Lower lobe of right lung (tissue), 2 donors: ENCODE measurements at regions not wholly inside any gene's neighbourhood (a gene's known extent, or its start where the extent isn't known, plus 50 kb on each side); places are given as distances from the start of the nearest gene placed in this dataset.

ENCODE experiments used
- ATAC-seq, 2 donors: fragments of 200-7000 bp; cut with Tn5 transposase; one replicate each; pipeline ENCODE4 v1.9.1; 2020 to 2022; ENCODE audit warnings: mild to moderate bottlenecking in 2 of 2, moderate library complexity in 2 of 2
- DNase-seq: peaks from one replicate; pipeline ENCODE4 v3.0.0-alpha.2; 2020
- H3K27ac ChIP-seq: fragments of 200-600 bp; one replicate; pipeline ENCODE4 v1.8.0; 2022
- H3K27me3 ChIP-seq: fragments of 200-600 bp; one replicate; pipeline ENCODE4 v1.8.0; 2022; ENCODE audit warnings: low read depth
- H3K36me3 ChIP-seq: fragments of 200-600 bp; one replicate; pipeline ENCODE4 v1.8.0; 2022; ENCODE audit warnings: mild to moderate bottlenecking
- H3K4me1 ChIP-seq: fragments of 200-600 bp; one replicate; pipeline ENCODE4 v1.8.0; 2022
- H3K4me3 ChIP-seq: fragments of 200-600 bp; one replicate; pipeline ENCODE4 v1.8.0; 2022; ENCODE audit warnings: mild to moderate bottlenecking
- H3K9me3 ChIP-seq: fragments of 200-600 bp; one replicate; pipeline ENCODE4 v1.8.0; 2022
- CTCF ChIP-seq: fragments of 200-600 bp; IDR thresholded peaks from one replicate; pipeline ENCODE4 v1.8.0; 2022; ENCODE audit warnings: antibody characterized with exemption, mild to moderate bottlenecking
- intact Hi-C: fragments of 100-400 bp; cut with DNase I; formaldehyde crosslinking; loops from one replicate; pipeline ENCODE4 v1.11.0; 2022
- donor health status: DM: no; HTN: yes; CAD: no; lungs with severe emphysema.

GRCh38 chr3:135755330-135756105 lies 210.0 kb upstream of the PPP2R3A start:
- no peaks in the 10 kb centered on the region for H3K4me1 ChIP-seq
- H3K36me3 ChIP-seq: no peaks in the 10 kb centered on the region
- TF ChIP-seq CTCF: no peak
- intact Hi-C loops: no loop called here
- H3K27me3 ChIP-seq: no peaks in the 10 kb centered on the region
- no peaks in the 10 kb centered on the region for H3K9me3 ChIP-seq
- H3K27ac ChIP-seq: no peak overlapping the region
- H3K4me3 ChIP-seq: no peak overlapping the region
- DNase-seq: no peak
- no peak for ATAC-seq

- DNase-seq (no peak), ATAC-seq (no peak)
- Histone ChIP-seq H3K4me1 (no peaks in the 10 kb centered on the region), H3K27me3 (no peaks in the 10 kb centered on the region), H3K4me3 (no peak overlapping the region), H3K36me3 (no peaks in the 10 kb centered on the region), H3K9me3 (no peaks in the 10 kb centered on the region), H3K27ac (no peak overlapping the region)
- TF ChIP-seq CTCF: no peak
- intact Hi-C loops: no loop called here
Measured at GRCh38 chr3:135756106-135756668, 209.3 kb upstream of the PPP2R3A start.

- no peak for DNase-seq
- no peak for ATAC-seq
- Histone ChIP-seq H3K27ac (no peak overlapping the region), H3K27me3 (no peaks in the 10 kb centered on the region), H3K4me3 (no peak overlapping the region), H3K36me3 (no peaks in the 10 kb centered on the region), H3K9me3 (no peaks in the 10 kb centered on the region), H3K4me1 (no peaks in the 10 kb centered on the region)
- TF ChIP-seq CTCF: no peak
- intact Hi-C loops: no loop called here
Measured at GRCh38 chr3:135757421-135757820, 208.1 kb upstream of the PPP2R3A start.

- no peak for DNase-seq
- ATAC-seq: no peak
- no peak for TF ChIP-seq CTCF
- H3K4me1 ChIP-seq: no peaks in the 10 kb centered on the region
- H3K27ac ChIP-seq: no peak overlapping the region
- H3K4me3 ChIP-seq: no peak overlapping the region
- H3K9me3 ChIP-seq: no peaks in the 10 kb centered on the region
- no peaks in the 10 kb centered on the region for H3K27me3 ChIP-seq
- H3K36me3 ChIP-seq: no peaks in the 10 kb centered on the region
- intact Hi-C loops: no loop called here
Measured at GRCh38 chr3:135758961-135759360, 206.6 kb upstream of the PPP2R3A start.

GRCh38 chr3:135759651-135760050 lies 205.9 kb upstream of the PPP2R3A start:
- Histone ChIP-seq H3K9me3 (no peaks in the 10 kb centered on the region), H3K36me3 (no peaks in the 10 kb centered on the region), H3K27ac (no peak overlapping the region), H3K4me3 (no peak overlapping the region), H3K27me3 (no peaks in the 10 kb centered on the region), H3K4me1 (no peaks in the 10 kb centered on the region)
- intact Hi-C loops: no loop called here
- ATAC-seq (no peak), DNase-seq (no peak)
- no peak for TF ChIP-seq CTCF
